A673 (cell line): ENCODE measurements at regions not wholly inside any gene's neighbourhood (a gene's known extent, or its start where the extent isn't known, plus 50 kb on each side); places are given as distances from the start of the nearest gene placed in this dataset.

Experiments
- CTCF ChIP-seq: fragments of 300-800, 200-600 bp; sonication (generic); conservative IDR thresholded peaks from 2 replicates; pipeline ENCODE4 v1.5.1; 2017; ENCODE audit warnings: low read depth, mild to moderate bottlenecking, antibody characterized with exemption, low read length, moderate library complexity, mixed read lengths
- EZH2 ChIP-seq: fragments of 200-600 bp; sonication (generic); IDR thresholded peaks from 2 replicates; pipeline ENCODE4 v1.6.1; 2017; ENCODE audit warnings: borderline replicate concordance, low read depth, mild to moderate bottlenecking, mixed read lengths, antibody characterized with exemption, low read length; ENCODE audit not compliant: poor library complexity, severe bottlenecking

GRCh38 chr11:80241766-80242165, 800.9 kb upstream of the TENM4 start:
- TF ChIP-seq CTCF (no peak), EZH2 (no peak)
